ENCODE measurements at regions not wholly inside any gene's neighbourhood (a gene's known extent, or its start where the extent isn't known, plus 50 kb on each side); places are given as distances from the start of the nearest gene placed in this dataset.

GRCh38 chr1:82690411-82690810 is 889.7 kb downstream of the ADGRL2 start:
- TF ChIP-seq POLR2A (IDR thresholded peaks at IDR 0.05) (no peak), CTCF (IDR thresholded peaks at IDR 0.05) (no peak)
